ENCODE measurements at regions not wholly inside any gene's neighbourhood (a gene's known extent, or its start where the extent isn't known, plus 50 kb on each side); places are given as distances from the start of the nearest gene placed in this dataset.
"Not testable (repeated sequence)": the region's sequence is repeated elsewhere in the genome, so short reads cannot be mapped to it uniquely, and the experiment has no call there.

GRCh38 chr11:90423378-90423777 lies 200.5 kb upstream of the CHORDC1 start:
- Histone ChIP-seq H3K79me1 (ENCODE audit: low read depth in 1 of 2, low read length in 2 of 2) (no peaks in the 10 kb centered on the region), H2BK120ac (ENCODE audit: low read depth, low read length) (no peak overlapping the region), H3K4me1 (ENCODE audit: control insufficient read depth, insufficient read depth, low read length) (no peaks in the 10 kb centered on the region), H3K14ac (replicated peaks; ENCODE audit: low read depth, low read length) (no peak overlapping the region), H3K27me3 (ENCODE audit: control insufficient read depth, insufficient read depth, low read length) (no peaks in the 10 kb centered on the region), H2AFZ (replicated peaks; ENCODE audit: low read length, poor library complexity) (no peak overlapping the region), H3K9me3 (ENCODE audit: control insufficient read depth, insufficient read depth, low read length) (no peaks in the 10 kb centered on the region), H3K4ac (ENCODE audit: low read depth, low read length) (no peak overlapping the region), H4K8ac (ENCODE audit: low read depth in 2 of 2, low read length in 2 of 2) (no peak overlapping the region), H4K5ac (ENCODE audit: low read depth, low read length) (no peak overlapping the region), H3K9ac (ENCODE audit: low read depth, low read length) (no peak overlapping the region), H3K23ac (ENCODE audit: low read depth, low read length) (no peak overlapping the region), H2BK5ac (ENCODE audit: low read depth, low read length, poor library complexity, severe bottlenecking) (no peak overlapping the region), H3K18ac (ENCODE audit: low read depth, low read length) (no peak overlapping the region), H3K56ac (ENCODE audit: extremely low read depth, insufficient read depth, low read length) (no peak overlapping the region), H3K36me3 (ENCODE audit: control insufficient read depth, insufficient read depth, low read length) (no peaks in the 10 kb centered on the region), H3K4me3 (ENCODE audit: insufficient read depth, low read depth, low read length) (no peak overlapping the region), H3K9me1 (ENCODE audit: insufficient read depth, low read length) (no peaks in the 10 kb centered on the region), H2BK20ac (ENCODE audit: low read depth, low read length) (no peak overlapping the region), H4K20me1 (ENCODE audit: insufficient read depth, low read length) (no peaks in the 10 kb centered on the region), H2BK15ac (ENCODE audit: low read depth, low read length) (no peak overlapping the region), H2AK9ac (replicated peaks; ENCODE audit: low read depth, low read length, poor library complexity) (no peak overlapping the region), H4K91ac (ENCODE audit: insufficient read depth, low read depth, low read length) (no peak overlapping the region), H3K27ac (ENCODE audit: insufficient read depth, low read length) (no peak overlapping the region), H2AK5ac (ENCODE audit: low read depth, low read length) (no peak overlapping the region), H3K4me2 (ENCODE audit: low read depth, low read length) (no peak overlapping the region)
- no peak for TF ChIP-seq SMC3 (IDR thresholded peaks at IDR 0.05; ENCODE audit: low read depth, low read length)
- no CpG with 5 or more reads among the region's 1 CpG for WGBS, 2 experiments (ENCODE audit: extremely low coverage in 2 of 2, insufficient read length in 1 of 2)
- dilution Hi-C loops (cut with HindIII; ENCODE audit: low sequenced_read_pairs, unreplicated experiment) = no loop called here
- DNase-seq = no peak
- POLR2A ChIA-PET (ENCODE audit: unreplicated experiment) = no interaction called here
- intact Hi-C loops (cut with micrococcal nuclease) = no loop called here
- in situ Hi-C loops (cut with MboI; ENCODE audit: low sequenced_read_pairs) = no loop called here
- no TSS peak for BruUV-seq (replicated peaks)
- CTCF ChIA-PET = no interaction called here
- no peak for ATAC-seq (ENCODE audit: low read depth)

- WGBS, 2 experiments (ENCODE audit: extremely low coverage in 2 of 2, insufficient read length in 1 of 2) = no CpG with 5 or more reads among the region's 9 CpGs
- H3K14ac ChIP-seq (replicated peaks; ENCODE audit: low read depth, low read length); H2AK9ac ChIP-seq (replicated peaks; ENCODE audit: low read depth, low read length, poor library complexity); CTCF ChIA-PET; H4K8ac ChIP-seq (ENCODE audit: low read depth in 2 of 2, low read length in 2 of 2); H3K4me3 ChIP-seq (ENCODE audit: insufficient read depth, low read depth, low read length); dilution Hi-C loops (cut with HindIII; ENCODE audit: low sequenced_read_pairs, unreplicated experiment); H2BK20ac ChIP-seq (ENCODE audit: low read depth, low read length); H2BK15ac ChIP-seq (ENCODE audit: low read depth, low read length); H3K36me3 ChIP-seq (ENCODE audit: control insufficient read depth, insufficient read depth, low read length); H4K5ac ChIP-seq (ENCODE audit: low read depth, low read length); H3K18ac ChIP-seq (ENCODE audit: low read depth, low read length); H3K4me1 ChIP-seq (ENCODE audit: control insufficient read depth, insufficient read depth, low read length); H3K4ac ChIP-seq (ENCODE audit: low read depth, low read length); intact Hi-C loops (cut with micrococcal nuclease); ATAC-seq (ENCODE audit: low read depth); H3K4me2 ChIP-seq (ENCODE audit: low read depth, low read length); DNase-seq; H2AK5ac ChIP-seq (ENCODE audit: low read depth, low read length); H2BK5ac ChIP-seq (ENCODE audit: low read depth, low read length, poor library complexity, severe bottlenecking); H2BK120ac ChIP-seq (ENCODE audit: low read depth, low read length); H3K23ac ChIP-seq (ENCODE audit: low read depth, low read length); H3K9me3 ChIP-seq (ENCODE audit: control insufficient read depth, insufficient read depth, low read length); H4K20me1 ChIP-seq (ENCODE audit: insufficient read depth, low read length); H3K56ac ChIP-seq (ENCODE audit: extremely low read depth, insufficient read depth, low read length); H2AFZ ChIP-seq (replicated peaks; ENCODE audit: low read length, poor library complexity); in situ Hi-C loops (cut with MboI; ENCODE audit: low sequenced_read_pairs); BruUV-seq (replicated peaks); H4K91ac ChIP-seq (ENCODE audit: insufficient read depth, low read depth, low read length); H3K9me1 ChIP-seq (ENCODE audit: insufficient read depth, low read length); H3K27me3 ChIP-seq (ENCODE audit: control insufficient read depth, insufficient read depth, low read length); H3K27ac ChIP-seq (ENCODE audit: insufficient read depth, low read length); H3K9ac ChIP-seq (ENCODE audit: low read depth, low read length); H3K79me1 ChIP-seq (ENCODE audit: low read depth in 1 of 2, low read length in 2 of 2); POLR2A ChIA-PET (ENCODE audit: unreplicated experiment): not testable (repeated sequence)
These were observed 199.9 kb upstream of the CHORDC1 start for GRCh38 chr11:90422787-90423186.

All from IMR-90 (cell line).